SIG-M5 treated with dmso at 0.1 percent for 504 hours (cell line): ENCODE measurements at regions not wholly inside any gene's neighbourhood (a gene's known extent, or its start where the extent isn't known, plus 50 kb on each side); places are given as distances from the start of the nearest gene placed in this dataset.

Experiments
- DNase-seq: peaks from one replicate; lab custom pipeline; 2025; ENCODE audit not compliant: unreplicated experiment; lab: John Stamatoyannopoulos, UW

DNA sequence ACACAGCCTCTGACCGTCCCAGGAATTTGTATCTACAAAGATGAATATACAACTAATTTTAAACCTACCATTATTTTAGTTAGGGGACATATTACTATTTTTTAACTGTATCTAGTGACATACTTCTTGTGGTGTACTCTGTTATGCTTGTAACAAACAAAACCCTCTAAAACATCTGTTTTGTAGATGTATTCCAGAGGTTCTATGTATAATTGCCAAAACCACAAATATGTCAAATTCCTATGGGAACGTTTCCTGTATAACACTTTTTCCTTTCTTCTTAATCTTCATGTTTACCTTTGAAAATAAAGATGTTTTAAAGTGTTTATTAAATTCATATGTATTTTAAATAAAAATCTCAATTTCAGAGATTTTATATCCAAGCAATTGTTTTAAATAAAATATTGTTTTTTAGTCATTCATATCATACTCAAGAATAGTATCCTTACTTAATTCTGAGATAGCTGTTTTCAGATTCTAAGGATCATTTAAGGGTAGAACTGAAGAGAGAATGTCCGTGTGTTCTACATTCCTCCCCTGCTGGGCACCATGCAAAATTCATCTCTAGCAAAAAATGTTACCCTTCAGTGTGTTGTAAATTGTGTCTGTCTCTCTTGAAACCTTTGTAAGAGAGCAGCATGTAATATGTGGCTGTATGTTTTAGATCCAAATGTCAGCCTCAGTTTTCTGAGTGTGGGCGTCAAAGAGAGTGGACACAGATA is 1327.7 kb downstream of the EFNB2 start:
- DNase-seq: no peak

DNA sequence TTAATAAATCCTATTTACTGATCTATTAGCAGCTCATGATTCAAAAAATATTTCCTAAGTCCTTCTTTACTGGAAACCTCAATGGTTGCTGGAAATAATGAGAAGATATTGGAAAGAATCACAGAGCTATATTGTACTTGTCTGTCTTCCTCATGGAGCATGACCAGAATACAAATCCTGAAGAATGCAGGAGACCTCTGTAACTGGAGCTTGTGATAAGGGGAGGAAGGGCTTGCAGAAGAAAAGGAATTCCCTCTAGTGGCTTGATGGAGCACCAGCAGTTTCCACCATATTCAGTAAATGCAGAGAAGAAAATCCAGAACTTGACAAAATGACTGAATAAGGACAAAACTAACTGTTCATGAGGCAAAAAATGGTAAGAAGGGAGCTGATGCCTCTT is 1333.1 kb downstream of the EFNB2 start:
- DNase-seq: peak; percentile 81

GRCh38 chr13:105201351-105201750 is 1334.1 kb downstream of the EFNB2 start:
- no peak for DNase-seq

DNA sequence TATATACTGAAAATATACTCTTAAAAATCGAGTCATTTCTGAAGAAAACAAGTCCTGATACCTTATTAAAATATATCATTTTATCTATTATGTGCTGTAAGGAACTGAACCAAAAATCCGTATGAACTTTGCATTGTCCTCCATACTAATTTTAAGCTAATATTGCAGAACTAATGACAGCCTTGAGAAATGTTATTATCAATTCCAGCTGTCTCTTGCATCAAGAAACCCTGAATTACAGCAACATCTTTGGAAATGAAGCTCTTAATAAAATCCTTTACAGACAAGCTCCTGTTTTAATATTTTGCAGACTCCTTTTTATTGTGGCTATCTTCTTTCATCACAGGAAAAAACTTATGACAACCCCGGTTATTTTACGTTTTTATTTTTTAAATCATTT is 1335.3 kb downstream of the EFNB2 start:
- DNase-seq: no peak

GRCh38 chr13:105196052-105196451 is 1339.4 kb downstream of the EFNB2 start:
- no peak for DNase-seq

DNA sequence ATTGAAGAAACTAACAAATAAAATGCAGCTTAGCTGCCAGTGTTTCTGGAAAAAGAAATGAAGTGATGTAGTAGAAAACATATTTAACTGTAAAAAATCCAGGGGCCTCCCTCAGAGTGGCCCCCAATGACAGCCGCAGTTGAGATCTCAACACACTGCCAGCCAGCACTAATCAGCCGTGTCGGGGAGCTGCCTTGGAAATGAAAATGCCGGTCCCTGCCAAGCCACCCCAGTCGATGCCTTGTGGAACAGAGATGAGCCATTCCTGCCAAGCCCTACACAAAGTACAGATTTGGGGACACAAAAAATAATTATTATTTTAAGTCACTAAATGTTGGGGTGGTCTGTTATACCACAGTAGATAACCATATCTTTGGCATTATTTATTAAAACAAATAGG is 1342.4 kb downstream of the EFNB2 start:
- no peak for DNase-seq

DNA sequence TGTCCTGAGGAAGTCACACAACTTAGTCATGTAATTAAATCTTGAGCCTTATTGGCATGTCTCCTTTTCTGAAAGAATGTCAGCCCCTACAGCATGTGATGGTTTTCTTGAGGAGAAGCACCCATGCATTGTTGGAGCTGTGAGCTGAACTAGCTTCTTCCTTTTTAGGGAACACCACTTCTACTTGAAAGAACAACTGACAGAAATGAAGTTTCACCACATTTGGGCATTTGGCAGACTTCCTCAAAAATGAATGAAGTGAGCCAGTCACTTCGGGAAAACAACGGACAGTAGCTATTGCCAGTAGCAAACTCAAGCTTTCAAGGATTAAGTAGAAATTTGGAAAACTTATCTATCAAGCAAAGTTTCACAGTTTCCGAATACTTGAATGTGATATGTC is 1351.3 kb downstream of the EFNB2 start:
- DNase-seq: peak; percentile 39

GRCh38 chr13:105177265-105177900 is 1358.1 kb downstream of the EFNB2 start:
- peak; percentile 92 for DNase-seq

- no peak for DNase-seq
Observed at GRCh38 chr13:105170438-105170837, 1365.0 kb downstream of the EFNB2 start.

DNA sequence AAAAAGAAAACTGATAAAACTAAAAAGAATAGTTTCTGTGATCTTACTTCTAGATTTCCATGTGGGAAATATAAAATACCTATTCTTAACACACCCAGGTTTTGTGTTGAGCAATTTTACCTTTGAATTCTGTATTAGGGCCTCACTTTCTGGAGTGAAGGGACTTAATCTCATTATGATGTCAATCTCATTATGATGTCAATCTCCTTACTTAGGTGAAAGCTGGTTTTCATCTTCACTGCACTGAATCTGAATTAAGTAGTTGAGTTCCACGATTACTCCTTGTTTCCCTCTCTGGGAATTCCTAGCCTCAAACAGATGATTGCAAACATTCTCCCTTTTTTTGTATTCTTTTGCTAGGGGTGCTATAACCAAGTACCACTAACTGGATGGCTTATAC is 1367.2 kb downstream of the EFNB2 start:
- DNase-seq: no peak

DNA sequence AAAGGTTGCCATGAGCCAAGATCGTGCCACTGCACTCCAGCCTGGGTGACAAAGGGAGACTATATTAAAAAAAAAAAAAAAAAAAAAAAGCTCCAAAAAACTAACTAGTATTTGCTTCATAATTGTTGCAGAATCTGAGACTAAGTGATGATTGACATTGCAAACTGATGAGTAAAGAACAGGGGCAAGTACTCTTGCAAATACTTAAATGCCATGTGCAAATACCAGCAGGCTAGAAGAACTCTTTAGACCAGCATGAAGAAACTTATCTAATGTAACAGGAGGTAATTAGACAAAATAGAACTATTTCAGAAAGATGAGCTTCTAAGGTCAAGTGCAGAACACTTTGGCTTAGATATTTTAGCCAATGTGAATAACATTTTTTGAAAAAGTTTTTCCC is 1368.1 kb downstream of the EFNB2 start:
- DNase-seq: no peak

DNA sequence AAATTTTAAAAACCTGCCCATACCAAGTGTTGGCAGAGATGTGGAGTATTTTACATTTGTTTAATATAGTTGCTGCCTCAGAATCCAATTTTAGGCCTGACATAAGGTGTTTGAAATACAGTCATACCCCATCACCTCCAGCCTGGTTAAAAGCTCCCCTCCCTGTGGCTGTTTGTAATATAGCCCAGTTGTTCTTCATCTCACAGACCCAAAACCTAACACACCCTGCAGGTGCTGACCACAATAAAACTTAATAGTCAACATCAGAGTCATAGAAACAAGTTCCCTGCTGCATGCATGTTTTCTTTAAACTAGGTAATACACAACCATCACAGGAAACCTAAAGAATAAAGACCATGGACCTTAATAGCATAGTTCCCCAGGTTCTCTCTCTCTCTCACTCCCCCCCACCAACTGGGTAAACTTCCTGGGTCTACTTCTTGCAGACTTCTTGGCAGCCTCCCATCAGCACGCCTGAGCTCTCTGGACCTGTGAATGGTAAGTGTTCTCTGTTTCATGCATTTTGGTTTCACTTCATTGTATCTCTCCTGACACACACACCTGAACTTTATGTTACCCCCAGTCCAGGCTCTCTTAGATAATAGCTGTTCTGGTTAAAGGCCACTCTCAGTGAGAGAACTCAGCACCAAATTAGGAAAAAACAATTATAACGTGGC is 1369.9 kb downstream of the EFNB2 start:
- DNase-seq: no peak

GRCh38 chr13:105159841-105160240 is 1375.6 kb downstream of the EFNB2 start:
- DNase-seq: no peak

- DNase-seq: no peak
Observed at GRCh38 chr13:105153611-105154010, 1381.9 kb downstream of the EFNB2 start.

- DNase-seq: no peak
Observed at GRCh38 chr13:105151639-105152038, 1383.8 kb downstream of the EFNB2 start.

DNA sequence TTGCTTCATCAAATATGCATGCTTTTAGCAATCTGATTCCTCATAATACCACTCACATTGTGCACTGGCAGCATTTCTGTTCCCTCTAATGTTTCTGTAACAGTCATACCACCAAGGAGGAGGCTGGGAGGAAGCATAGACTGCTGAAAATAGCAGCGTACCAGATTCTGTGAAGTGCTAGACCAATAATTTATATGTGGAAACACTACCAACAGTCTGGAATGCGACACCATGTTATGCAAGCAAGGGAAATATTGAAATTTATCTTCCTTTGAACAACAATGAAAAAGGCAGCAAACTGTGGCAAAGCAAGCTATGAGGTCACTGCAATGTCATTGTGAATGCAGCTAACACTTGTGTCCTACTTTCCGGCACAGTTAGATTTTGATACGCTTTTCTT is 1388.0 kb downstream of the EFNB2 start:
- DNase-seq: peak; percentile 21

DNA sequence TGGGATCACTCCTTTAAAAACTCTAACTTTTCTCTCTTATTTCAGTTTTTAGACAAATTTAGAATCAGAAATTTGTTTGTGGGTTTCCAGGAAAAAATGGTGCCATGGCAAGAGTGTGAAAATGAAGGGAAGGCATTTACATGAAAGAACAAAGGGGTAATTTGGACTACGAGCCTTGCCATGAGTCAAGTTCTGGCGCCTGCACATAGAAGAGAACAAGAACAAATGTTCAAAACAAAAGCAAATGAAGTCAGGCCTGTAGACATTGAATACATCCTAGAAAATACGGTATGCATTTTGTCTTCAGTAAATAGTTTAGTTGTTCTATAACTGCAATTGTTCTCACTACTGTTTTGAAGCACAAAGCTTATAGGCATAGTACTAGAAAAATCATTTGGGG is 1390.5 kb downstream of the EFNB2 start:
- DNase-seq: no peak

DNA sequence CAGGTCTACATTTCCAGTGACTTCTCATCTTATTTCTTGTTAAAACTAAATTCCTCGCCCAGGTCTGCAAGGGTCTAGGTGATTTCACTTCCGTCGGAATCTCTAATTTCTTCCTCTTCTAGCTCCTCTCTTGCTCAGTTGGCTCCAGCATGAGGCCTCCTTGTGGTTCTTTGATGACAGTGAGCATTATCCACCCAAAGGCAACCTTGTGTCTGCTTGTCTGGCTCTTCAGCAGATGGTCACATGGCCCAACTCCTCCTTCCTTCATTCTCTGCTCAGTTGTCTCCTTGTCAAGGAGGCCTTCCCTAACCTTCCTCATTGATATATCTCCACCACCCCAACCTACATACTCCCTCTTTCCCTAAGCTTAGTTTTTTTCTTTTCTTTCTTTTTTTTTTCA is 1391.4 kb downstream of the EFNB2 start:
- no peak for DNase-seq

DNA sequence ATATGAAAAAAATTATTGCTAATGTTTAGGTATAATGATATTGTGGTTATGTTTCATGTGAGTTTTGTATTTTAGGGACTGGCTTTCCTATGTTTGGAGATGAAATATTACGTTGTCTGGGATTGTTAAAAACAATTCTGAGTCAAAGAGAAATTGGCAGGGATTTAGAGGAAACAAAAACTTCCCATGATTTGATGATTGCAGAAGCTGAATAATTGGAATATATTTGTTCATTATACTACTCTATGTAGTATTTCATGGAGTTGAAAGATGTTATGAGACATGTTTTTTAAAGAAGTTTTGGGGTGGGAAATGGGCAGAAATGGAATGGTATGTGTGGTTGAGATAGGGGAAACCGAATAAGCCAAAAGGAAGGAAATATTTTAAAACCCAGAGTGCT is 1392.9 kb downstream of the EFNB2 start:
- no peak for DNase-seq

DNA sequence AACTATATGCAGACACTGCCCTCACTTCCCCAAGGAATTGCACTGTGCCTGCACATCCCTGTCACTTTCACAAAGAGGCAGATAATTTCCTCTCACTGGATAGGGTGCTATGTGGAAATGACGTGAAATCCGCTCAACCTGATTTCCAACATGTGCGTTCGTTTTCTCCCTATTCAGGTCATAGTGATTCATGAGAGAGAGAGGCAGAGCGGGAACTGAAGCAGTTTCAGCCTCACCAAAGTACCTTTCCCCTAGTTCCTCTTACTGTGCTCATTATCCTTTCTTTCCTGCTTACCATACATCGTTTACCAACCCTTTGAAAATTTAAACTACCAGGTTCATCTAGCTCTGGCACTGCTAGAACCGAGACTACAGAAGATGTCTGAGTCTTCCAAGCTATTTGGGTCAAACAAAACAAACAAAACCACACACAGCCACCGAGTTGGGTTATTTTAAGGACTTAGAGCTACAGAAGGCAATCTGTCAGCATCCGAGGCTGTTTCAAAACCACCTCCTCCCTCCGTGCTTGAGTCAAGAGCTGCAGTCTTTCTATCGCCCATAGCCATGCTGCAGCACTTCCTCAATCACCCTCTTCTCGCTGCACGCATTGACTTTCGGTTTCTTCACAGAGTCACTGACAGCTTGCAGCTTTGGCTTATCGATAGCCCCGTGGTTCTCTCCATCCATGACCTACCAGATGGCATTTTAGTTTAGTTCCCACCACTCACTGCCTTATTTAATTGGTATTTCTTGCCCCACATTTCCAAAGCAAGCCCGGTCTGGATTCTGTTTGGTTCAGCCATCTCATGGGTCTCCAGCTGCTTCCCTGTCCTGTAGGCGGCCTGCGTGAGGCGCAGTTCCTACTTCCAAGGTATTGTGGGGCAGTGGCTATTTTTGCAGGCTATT is 1395.8 kb downstream of the EFNB2 start:
- peak; percentile 98 for DNase-seq

DNA sequence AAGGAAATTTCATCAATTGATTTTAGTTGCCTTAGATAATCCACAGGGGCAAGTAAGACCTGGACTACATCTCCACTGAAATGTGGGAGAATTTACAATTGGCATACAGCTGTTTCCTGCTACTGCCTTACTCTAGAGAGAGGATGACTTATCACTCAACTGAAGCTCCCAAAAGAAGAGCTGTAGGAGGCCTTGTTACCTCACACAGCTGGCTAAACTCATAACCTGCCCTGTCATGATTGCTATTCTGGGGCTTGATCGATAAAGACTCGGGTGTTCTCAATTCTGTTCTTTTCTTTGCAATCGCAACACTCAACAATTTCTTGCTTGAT is 1396.4 kb downstream of the EFNB2 start:
- DNase-seq: peak; percentile 80
